ENCODE measurements at regions not wholly inside any gene's neighbourhood (a gene's known extent, or its start where the extent isn't known, plus 50 kb on each side); places are given as distances from the start of the nearest gene placed in this dataset.
"Not testable (repeated sequence)": the region's sequence is repeated elsewhere in the genome, so short reads cannot be mapped to it uniquely, and the experiment has no call there.

- DNase-seq: no peak
Measured at GRCh38 chr2:226467221-226467620, 332.4 kb downstream of the IRS1 start.

GRCh38 chr2:226466589-226466988 is 333.0 kb downstream of the IRS1 start:
- no peak for DNase-seq

GRCh38 chr2:226466124-226466523 is 333.5 kb downstream of the IRS1 start:
- DNase-seq: no peak

- no peak for DNase-seq
Measured at GRCh38 chr2:226464380-226464779, 335.2 kb downstream of the IRS1 start.

GRCh38 chr2:226463154-226463553 is 336.5 kb downstream of the IRS1 start:
- DNase-seq: no peak

GRCh38 chr2:226461981-226462380 is 337.6 kb downstream of the IRS1 start:
- DNase-seq: no peak

- DNase-seq: not testable (repeated sequence)
Measured at GRCh38 chr2:226456144-226456543, 343.5 kb downstream of the IRS1 start.

- DNase-seq: no peak
Measured at GRCh38 chr2:226452768-226453167, 346.9 kb downstream of the IRS1 start.

- no peak for DNase-seq
Measured at GRCh38 chr2:226451486-226451885, 348.1 kb downstream of the IRS1 start.

GRCh38 chr2:226450141-226450540 is 349.5 kb downstream of the IRS1 start:
- DNase-seq: no peak

GRCh38 chr2:226447338-226448300 is 352.0 kb downstream of the IRS1 start:
- no peak for DNase-seq

GRCh38 chr2:226446406-226447001 is 353.1 kb downstream of the IRS1 start:
- DNase-seq: no peak

GRCh38 chr2:226445216-226445861 is 354.3 kb downstream of the IRS1 start:
- no peak for DNase-seq

- DNase-seq: no peak
Measured at GRCh38 chr2:226443112-226443511, 356.5 kb downstream of the IRS1 start.

- no peak for DNase-seq
Measured at GRCh38 chr2:226440127-226440918, 359.3 kb downstream of the IRS1 start.

GRCh38 chr2:226439337-226439736 is 360.3 kb downstream of the IRS1 start:
- no peak for DNase-seq

- DNase-seq: no peak
Measured at GRCh38 chr2:226435146-226435545, 364.5 kb downstream of the IRS1 start.

- no peak for DNase-seq
Measured at GRCh38 chr2:226434702-226435101, 364.9 kb downstream of the IRS1 start.

- no peak for DNase-seq
Measured at GRCh38 chr2:226431288-226431948, 368.2 kb downstream of the IRS1 start.

GRCh38 chr2:226429476-226429875 is 370.1 kb downstream of the IRS1 start:
- DNase-seq: no peak

- no peak for DNase-seq
Measured at GRCh38 chr2:226427538-226428307, 371.9 kb downstream of the IRS1 start.
